ENCODE measurements at regions not wholly inside any gene's neighbourhood (a gene's known extent, or its start where the extent isn't known, plus 50 kb on each side); places are given as distances from the start of the nearest gene placed in this dataset.
"Not testable (repeated sequence)": the region's sequence is repeated elsewhere in the genome, so short reads cannot be mapped to it uniquely, and the experiment has no call there.

- H3K4me1 Mint-ChIP-seq (ENCODE audit: low read depth) = no peaks in the 10 kb centered on the region
- DNase-seq = no peak
- H3K36me3 Mint-ChIP-seq (ENCODE audit: low read depth) = no peaks in the 10 kb centered on the region
- H3K9me3 Mint-ChIP-seq = peaks cover 3% of the 10 kb centered on the region
- CTCF ChIA-PET = no interaction called here
- no peak overlapping the region for H3K4me3 Mint-ChIP-seq
- H3K27me3 Mint-ChIP-seq (ENCODE audit: low read depth) = peaks cover 8% of the 10 kb centered on the region
- intact Hi-C loops (cut with micrococcal nuclease) = no loop called here
- no peak overlapping the region for H3K27ac Mint-ChIP-seq
Observed at GRCh38 chr10:2891770-2892124, 175.6 kb upstream of the PFKP start.

- Mint-ChIP-seq H3K4me3 (no peak overlapping the region), H3K36me3 (ENCODE audit: low read depth) (no peaks in the 10 kb centered on the region), H3K4me1 (ENCODE audit: low read depth) (no peaks in the 10 kb centered on the region), H3K27ac (no peak overlapping the region), H3K9me3 (peaks cover 3% of the 10 kb centered on the region), H3K27me3 (ENCODE audit: low read depth) (peaks cover 8% of the 10 kb centered on the region)
- intact Hi-C loops (cut with micrococcal nuclease) = no loop called here
- no peak for DNase-seq
- CTCF ChIA-PET = no interaction called here
Observed at GRCh38 chr10:2891073-2891769, 176.1 kb upstream of the PFKP start.

- CTCF ChIA-PET = no interaction called here
- Mint-ChIP-seq H3K27ac (no peak overlapping the region), H3K36me3 (ENCODE audit: low read depth) (no peaks in the 10 kb centered on the region), H3K4me1 (ENCODE audit: low read depth) (no peaks in the 10 kb centered on the region), H3K27me3 (ENCODE audit: low read depth) (peaks cover 8% of the 10 kb centered on the region), H3K4me3 (no peak overlapping the region), H3K9me3 (peaks cover 3% of the 10 kb centered on the region)
- intact Hi-C loops (cut with micrococcal nuclease) = no loop called here
- DNase-seq = no peak
Observed at GRCh38 chr10:2890093-2890492, 177.3 kb upstream of the PFKP start.

- Mint-ChIP-seq H3K27me3 (ENCODE audit: low read depth) (peaks cover 14% of the 10 kb centered on the region), H3K4me1 (ENCODE audit: low read depth) (no peaks in the 10 kb centered on the region), H3K9me3 (peaks cover 3% of the 10 kb centered on the region), H3K4me3 (no peak overlapping the region), H3K27ac (no peak overlapping the region), H3K36me3 (ENCODE audit: low read depth) (no peaks in the 10 kb centered on the region)
- intact Hi-C loops (cut with micrococcal nuclease) = no loop called here
- DNase-seq = no peak
- CTCF ChIA-PET = interaction anchor here (0.6 kb wide), 2 partner anchors 31 to 1200 kb away, joined by 3 read pairs; no protein-coding TSS in a partner anchor
Observed at GRCh38 chr10:2888403-2889004, 178.8 kb upstream of the PFKP start.

- Mint-ChIP-seq H3K9me3 (peaks cover 3% of the 10 kb centered on the region), H3K27me3 (ENCODE audit: low read depth) (peaks cover 11% of the 10 kb centered on the region), H3K4me1 (ENCODE audit: low read depth) (no peaks in the 10 kb centered on the region), H3K27ac (no peak overlapping the region), H3K4me3 (no peak overlapping the region), H3K36me3 (ENCODE audit: low read depth) (no peaks in the 10 kb centered on the region)
- CTCF ChIA-PET = interaction anchor here (0.6 kb wide), 1 partner anchor 32 kb away, joined by 3 read pairs; no protein-coding TSS in a partner anchor
- no peak for DNase-seq
- intact Hi-C loops (cut with micrococcal nuclease) = no loop called here
Observed at GRCh38 chr10:2887391-2888070, 179.8 kb upstream of the PFKP start.

- peaks cover 3% of the 10 kb centered on the region for H3K9me3 Mint-ChIP-seq
- peaks cover 14% of the 10 kb centered on the region for H3K27me3 Mint-ChIP-seq (ENCODE audit: low read depth)
- H3K36me3 Mint-ChIP-seq (ENCODE audit: low read depth) = no peaks in the 10 kb centered on the region
- no peaks in the 10 kb centered on the region for H3K4me1 Mint-ChIP-seq (ENCODE audit: low read depth)
- no peak overlapping the region for H3K27ac Mint-ChIP-seq
- intact Hi-C loops (cut with micrococcal nuclease) = no loop called here
- no peak for DNase-seq
- CTCF ChIA-PET = no interaction called here
- H3K4me3 Mint-ChIP-seq = no peak overlapping the region
Observed at GRCh38 chr10:2886662-2887061, 180.7 kb upstream of the PFKP start.

GRCh38 chr10:2885288-2886278 is 181.8 kb upstream of the PFKP start:
- no peaks in the 10 kb centered on the region for H3K36me3 Mint-ChIP-seq (ENCODE audit: low read depth)
- DNase-seq = no peak
- intact Hi-C loops (cut with micrococcal nuclease) = no loop called here
- H3K27ac Mint-ChIP-seq = no peak overlapping the region
- no peaks in the 10 kb centered on the region for H3K4me1 Mint-ChIP-seq (ENCODE audit: low read depth)
- CTCF ChIA-PET = no interaction called here
- no peak overlapping the region for H3K4me3 Mint-ChIP-seq
- H3K9me3 Mint-ChIP-seq = peaks cover 3% of the 10 kb centered on the region
- H3K27me3 Mint-ChIP-seq (ENCODE audit: low read depth) = peaks cover 15% of the 10 kb centered on the region

- H3K9me3 Mint-ChIP-seq; H3K36me3 Mint-ChIP-seq (ENCODE audit: low read depth); intact Hi-C loops (cut with micrococcal nuclease); H3K4me3 Mint-ChIP-seq; H3K27ac Mint-ChIP-seq; CTCF ChIA-PET; H3K4me1 Mint-ChIP-seq (ENCODE audit: low read depth); DNase-seq: not testable (repeated sequence)
- peaks cover 20% of the 10 kb centered on the region for H3K27me3 Mint-ChIP-seq (ENCODE audit: low read depth)
Observed at GRCh38 chr10:2883983-2884540, 183.3 kb upstream of the PFKP start.

- CTCF ChIA-PET = no interaction called here
- no peak for DNase-seq
- Mint-ChIP-seq H3K27me3 (ENCODE audit: low read depth) (peaks cover 26% of the 10 kb centered on the region), H3K4me3 (no peak overlapping the region), H3K36me3 (ENCODE audit: low read depth) (no peaks in the 10 kb centered on the region), H3K4me1 (ENCODE audit: low read depth) (no peaks in the 10 kb centered on the region), H3K27ac (no peak overlapping the region), H3K9me3 (no peaks in the 10 kb centered on the region)
- intact Hi-C loops (cut with micrococcal nuclease) = no loop called here
Observed at GRCh38 chr10:2883238-2883637, 184.1 kb upstream of the PFKP start.

- CTCF ChIA-PET = no interaction called here
- Mint-ChIP-seq H3K9me3 (no peaks in the 10 kb centered on the region), H3K4me1 (ENCODE audit: low read depth) (no peaks in the 10 kb centered on the region), H3K27ac (no peak overlapping the region), H3K4me3 (no peak overlapping the region), H3K27me3 (ENCODE audit: low read depth) (peaks cover 26% of the 10 kb centered on the region), H3K36me3 (ENCODE audit: low read depth) (no peaks in the 10 kb centered on the region)
- intact Hi-C loops (cut with micrococcal nuclease) = no loop called here
- no peak for DNase-seq
Observed at GRCh38 chr10:2882628-2883027, 184.7 kb upstream of the PFKP start.

GRCh38 chr10:2881720-2882620 is 185.4 kb upstream of the PFKP start:
- no peaks in the 10 kb centered on the region for H3K4me1 Mint-ChIP-seq (ENCODE audit: low read depth)

More at GRCh38 chr10:2881720-2882620, 185.4 kb upstream of the PFKP start:
- Mint-ChIP-seq H3K27ac (no peak overlapping the region), H3K36me3 (ENCODE audit: low read depth) (no peaks in the 10 kb centered on the region), H3K9me3 (no peaks in the 10 kb centered on the region), H3K4me3 (no peak overlapping the region), H3K27me3 (ENCODE audit: low read depth) (peaks cover 26% of the 10 kb centered on the region)
- no peak for DNase-seq
- CTCF ChIA-PET = no interaction called here
- intact Hi-C loops (cut with micrococcal nuclease) = no loop called here

All from activated naive CD4-positive, alpha-beta T cell treated with anti-CD3 and anti-CD28 coated beads for 36 hours (primary cell).